ENCODE measurements at regions not wholly inside any gene's neighbourhood (a gene's known extent, or its start where the extent isn't known, plus 50 kb on each side); places are given as distances from the start of the nearest gene placed in this dataset.

DNA sequence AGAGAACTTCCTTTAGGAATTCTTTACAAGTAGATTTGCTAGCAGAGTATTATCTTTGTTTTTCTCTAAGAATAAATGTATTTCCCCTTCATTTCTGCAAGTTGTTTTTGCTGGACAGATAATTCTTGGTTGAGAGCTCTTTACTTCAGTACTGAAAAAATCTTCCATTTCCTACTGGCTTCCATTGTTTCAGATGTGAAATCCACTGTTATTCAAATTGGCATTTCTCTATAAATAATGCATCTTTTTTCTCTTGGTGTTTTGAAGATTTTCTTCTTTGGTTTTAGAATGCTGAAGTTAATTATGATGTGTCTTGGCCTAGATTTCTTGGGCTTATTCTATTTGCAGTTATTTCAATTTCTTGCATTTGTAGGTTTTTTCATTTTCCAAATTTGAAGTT, 270.0 kb upstream of the GYPC start:
- no peak for DNase-seq (ENCODE audit: low read depth in 2 of 2)

DNA sequence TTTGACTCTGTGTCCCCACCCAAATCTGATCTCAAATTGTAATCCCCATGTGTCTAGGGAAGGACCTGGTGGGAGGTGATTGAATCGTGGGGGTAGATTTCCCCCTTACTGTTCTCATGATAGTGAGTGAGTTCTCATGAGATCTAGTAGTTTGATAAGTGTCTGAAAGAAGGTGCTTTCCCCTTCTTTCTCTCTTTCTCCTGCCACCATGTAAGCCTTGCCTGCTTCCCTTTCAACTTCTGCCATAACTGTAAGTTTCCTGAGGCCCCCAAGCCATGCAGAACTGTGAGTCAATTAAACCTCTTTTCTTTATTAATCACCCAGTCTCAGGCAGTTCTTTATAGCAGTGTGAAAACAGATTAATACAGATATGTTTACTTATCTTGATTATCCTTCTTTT, 266.5 kb upstream of the GYPC start:
- no peak for DNase-seq (ENCODE audit: low read depth in 2 of 2)

DNA sequence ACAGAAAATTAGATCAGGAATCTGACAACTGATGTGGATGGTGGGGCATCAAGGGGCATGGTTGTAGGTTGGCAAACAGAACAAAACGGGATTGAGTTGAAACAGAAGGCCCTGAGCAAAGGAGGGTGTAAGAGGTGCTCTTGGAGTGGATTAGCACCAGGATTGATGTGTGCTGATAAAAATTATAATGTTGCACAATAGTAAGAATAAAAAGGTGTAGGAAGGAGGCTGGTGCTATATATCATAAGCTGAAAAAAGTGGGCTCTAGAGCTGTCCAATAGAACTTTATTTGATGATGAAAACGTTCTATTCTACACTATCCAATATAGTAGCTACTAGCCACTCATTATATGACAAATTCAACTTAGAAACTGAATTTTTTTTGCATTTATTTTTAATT, 263.1 kb upstream of the GYPC start:
- DNase-seq (ENCODE audit: low read depth in 2 of 2) = no peak

DNA sequence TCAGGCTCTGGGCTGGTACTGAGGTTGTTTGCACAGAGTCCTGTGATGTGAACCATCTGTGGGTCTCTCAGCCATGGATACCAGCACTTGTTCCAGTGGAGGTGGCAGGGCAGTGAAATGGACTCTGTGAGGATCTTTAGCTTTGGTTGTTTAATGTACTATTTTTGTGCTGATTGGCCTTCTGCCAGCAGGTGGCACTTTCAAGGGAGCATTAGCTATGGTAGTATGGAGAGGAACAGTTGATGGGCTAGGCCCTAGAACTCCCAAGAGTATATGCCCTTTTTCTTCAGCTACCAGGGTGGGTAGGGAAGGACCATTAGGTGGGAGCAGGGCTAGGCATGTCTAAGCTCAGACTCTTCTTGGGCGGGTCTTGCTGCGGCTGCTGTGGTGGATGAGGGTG, 257.0 kb upstream of the GYPC start:
- no peak for DNase-seq (ENCODE audit: low read depth in 2 of 2)

DNA sequence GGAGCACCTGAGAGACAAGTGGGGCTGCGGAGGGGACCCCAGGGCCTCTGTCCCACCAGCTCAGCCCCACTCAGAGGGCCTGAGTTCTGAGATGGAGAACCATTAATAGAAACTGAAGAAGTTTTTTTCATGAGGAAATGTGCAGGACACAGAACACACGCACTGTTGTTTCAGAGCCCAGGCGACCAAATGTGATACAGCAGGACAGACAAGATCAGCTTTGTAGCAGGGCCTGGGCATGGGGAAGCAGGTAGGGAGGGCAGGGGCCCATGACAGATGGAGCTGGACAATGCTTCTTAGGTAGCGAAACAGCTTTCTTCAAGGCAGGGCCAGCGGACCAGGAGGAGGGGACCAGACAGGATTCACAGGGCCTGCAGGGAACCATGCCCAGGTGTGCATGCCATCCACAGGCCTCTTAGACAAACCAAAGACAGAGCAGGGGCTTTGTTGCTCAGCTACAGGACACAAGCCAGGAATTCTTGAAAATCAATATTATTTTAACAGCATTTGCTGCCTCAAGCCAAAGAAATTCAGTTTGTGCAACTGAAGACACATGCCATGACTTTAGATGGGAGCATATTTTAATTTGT, 252.8 kb upstream of the GYPC start:
- DNase-seq (ENCODE audit: low read depth in 2 of 2) = no peak

DNA sequence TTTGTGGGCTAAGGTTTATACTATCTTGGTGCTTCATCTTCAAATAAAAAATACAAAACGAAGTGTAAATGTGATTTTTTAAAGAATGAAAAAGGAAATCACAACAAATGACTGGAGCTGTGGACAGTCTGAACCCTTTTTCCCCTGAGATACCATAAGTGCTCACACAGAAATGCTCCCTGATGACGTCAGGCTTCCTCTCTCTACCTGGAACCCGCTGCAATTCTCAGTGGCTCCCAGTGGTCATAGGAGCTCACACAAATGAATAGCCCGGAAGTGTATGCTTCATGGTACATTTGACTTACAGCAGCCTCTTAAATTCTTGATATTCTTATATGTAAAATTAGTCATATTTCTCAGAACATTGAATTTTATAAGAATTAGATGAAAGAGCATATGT, 249.7 kb upstream of the GYPC start:
- no peak for DNase-seq (ENCODE audit: low read depth in 2 of 2)

DNA sequence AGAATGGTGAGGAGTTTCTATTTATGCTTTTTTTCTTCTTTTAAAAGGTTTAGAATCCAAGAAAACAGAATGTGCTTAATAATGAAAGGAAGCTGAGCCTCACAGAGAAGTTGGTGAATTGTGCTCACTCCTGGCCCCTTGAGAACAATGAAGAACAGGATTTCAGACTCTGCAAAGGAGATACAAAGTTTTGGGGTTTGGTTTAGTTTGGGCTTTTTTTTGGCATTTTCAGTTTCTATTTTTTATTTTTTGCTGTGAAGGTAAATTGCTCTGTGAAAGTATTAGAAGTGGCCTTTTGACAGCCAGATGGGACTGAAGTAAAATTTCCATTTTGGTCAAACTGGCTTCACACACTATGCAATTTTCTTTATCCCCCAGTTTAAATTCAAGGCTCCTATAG, 247.3 kb upstream of the GYPC start:
- DNase-seq (ENCODE audit: low read depth in 2 of 2) = no peak

DNA sequence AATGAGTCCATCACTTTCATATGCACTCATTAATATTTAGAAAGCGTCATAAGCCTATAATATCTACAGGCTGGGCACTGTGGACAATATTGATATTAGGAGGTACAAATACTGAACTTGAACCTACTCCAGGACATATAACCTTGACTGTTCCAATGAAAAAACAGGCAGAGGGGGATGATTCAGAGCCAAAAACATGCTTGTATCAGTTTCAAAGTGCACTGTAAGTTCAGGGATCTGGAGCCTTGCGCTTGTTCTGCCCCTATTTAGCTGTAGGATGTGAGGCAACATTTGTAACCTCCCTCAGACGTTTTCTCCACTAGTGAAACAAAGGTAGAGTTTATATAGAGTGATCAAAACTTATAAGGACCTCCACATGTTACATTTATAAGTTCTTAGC, 246.1 kb upstream of the GYPC start:
- DNase-seq (ENCODE audit: low read depth in 2 of 2) = no peak

DNA sequence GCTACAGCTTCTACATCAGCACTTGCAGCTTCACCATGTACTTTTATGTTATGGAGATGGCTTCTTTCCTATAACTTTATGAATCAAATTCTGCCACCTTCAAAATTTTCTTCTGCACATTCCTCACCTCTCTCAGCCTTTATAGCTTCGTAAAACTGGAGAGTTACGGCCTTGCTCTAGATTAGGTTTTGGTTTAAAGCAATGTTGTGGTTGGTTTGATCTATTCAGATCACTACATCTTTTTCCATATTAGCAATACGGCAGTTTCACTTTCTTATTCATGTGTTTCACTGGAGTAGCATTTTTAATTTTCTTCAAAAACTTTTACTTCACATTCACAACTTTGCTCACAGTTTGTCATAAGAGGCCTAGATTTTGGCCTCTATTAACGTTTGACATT, 242.9 kb upstream of the GYPC start:
- DNase-seq (ENCODE audit: low read depth in 2 of 2) = no peak

DNA sequence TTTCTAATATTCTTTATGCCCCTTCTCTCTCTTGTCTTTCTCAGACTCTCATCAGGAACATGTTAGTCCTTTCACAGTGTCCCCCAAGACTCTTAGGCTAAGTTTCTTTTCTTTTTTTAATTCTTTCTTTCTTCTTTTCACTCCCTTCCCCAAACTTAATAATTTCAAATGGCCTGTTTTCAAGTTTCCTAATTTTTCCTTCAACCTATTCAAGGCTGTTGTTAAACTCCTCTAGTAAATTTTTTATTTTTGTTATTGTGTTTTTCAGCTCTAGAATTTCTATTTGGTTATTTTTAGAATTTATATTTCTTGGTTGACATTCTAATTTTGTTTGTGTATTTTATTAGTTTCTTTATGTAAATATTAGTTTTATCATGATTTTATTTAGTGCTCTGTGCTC, 236.6 kb upstream of the GYPC start:
- DNase-seq (ENCODE audit: low read depth in 2 of 2) = no peak

DNA sequence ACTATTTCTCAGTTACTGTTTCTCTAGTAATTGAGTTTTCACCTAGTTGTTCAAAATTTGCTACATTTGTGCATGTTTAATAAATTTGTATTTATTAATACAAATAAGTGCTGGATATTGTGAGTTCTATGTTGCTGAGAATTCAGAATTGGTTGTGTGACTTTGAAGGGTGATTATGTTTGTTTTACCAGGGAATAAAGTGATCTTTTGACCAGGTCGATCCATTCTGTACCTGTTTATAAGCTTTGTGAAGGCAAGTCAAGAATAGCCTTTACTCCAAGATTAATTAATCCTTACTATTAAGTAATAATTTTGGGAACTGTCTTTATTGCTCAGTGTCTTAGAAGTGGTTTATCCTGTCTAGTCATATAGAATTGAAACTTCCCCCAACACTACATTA, 230.0 kb upstream of the GYPC start:
- DNase-seq (ENCODE audit: low read depth in 2 of 2) = no peak

DNA sequence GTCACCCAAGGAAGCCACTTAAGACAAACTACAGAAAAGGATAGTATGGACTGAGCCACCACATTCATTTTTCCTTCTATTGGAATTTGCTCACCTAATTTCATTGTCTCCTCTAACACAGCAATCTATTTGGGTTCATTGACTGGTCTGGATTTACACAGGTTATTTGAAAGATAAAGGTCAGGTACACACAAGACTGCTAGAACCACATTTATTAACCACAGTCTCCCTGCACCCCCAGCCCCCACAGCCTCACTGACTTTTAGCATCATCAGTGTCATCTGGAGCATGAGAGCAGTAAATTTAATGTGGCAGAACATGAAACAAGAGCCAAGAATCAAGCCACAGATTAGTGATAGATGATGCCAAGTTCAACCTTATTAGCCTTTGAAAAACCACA, 226.9 kb upstream of the GYPC start:
- no peak for DNase-seq (ENCODE audit: low read depth in 2 of 2)

DNA sequence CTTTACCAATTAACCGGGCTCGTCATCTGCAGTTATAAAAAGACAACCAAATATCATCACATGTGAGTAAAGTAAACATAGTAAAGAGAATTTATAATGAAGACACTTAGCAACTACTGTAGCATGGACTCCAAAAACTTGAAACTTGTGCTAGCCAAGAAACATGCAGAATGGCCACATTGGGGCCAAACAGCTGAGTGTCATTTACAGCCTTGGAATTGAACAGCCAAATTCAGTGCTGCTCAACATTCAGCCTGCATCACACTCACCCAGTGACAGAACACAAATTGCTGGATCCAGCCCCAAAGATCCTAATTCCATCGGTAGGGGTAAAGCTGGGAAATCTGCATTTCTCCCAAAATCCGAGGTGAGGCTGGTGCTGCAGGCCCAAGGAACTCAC, 224.8 kb upstream of the GYPC start:
- DNase-seq (ENCODE audit: low read depth in 2 of 2) = no peak

DNA sequence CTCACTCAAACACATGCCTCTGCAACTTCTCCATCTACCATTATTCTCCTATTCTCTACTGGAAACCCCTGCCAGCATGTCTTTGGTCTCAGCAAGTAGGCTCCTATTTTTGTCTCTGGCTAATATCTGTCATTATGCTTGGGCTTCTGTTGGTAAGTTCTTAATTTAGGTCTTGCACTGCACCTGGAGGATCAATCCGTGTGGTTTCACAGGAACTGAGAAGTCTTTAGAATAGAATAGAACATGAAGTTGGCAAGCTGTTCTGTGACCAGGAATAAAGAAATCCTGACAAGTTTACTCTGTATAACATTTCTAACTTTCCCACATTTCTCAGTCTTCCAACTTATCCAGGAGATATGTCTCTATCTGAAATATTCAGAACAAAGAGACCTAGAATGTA, 219.5 kb upstream of the GYPC start:
- DNase-seq (ENCODE audit: low read depth in 2 of 2) = no peak

DNA sequence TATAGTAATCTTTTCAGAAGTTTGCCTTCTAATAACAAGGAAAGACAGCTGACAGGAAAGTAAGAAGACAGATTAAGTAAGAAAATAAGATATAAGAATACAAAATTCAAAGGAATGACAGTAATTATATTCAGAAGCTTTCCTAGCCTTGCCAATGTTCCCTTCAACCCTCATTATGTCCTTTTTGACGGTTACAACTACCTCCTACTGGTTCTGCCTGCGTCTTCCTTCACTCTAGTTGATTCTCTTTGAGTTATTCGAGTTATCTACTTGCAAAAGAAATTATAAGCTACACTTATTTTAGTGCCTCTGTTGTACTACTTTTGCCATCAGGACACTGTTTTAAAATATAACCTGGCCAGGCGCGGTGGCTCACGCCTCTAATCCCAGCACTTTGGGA, 218.9 kb upstream of the GYPC start:
- DNase-seq (ENCODE audit: low read depth in 2 of 2) = no peak

DNA sequence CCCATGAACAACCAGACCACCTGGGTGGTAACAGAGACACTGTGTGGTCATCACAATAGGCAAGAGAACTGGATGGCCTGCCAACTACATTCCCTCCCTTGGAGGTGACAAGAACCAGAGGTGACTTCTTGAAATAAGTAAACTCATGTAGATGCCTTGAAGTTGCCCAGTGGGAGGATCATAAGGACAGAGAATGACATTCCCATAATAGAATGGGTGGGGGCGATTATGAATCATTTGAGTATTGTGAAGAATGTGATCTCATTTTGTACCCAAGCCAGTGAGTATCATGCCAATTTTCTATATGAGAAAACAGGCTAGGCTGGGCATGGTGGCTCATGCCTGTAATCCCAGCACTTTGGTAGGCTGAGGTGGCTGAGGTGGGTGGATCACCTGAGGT, 211.4 kb upstream of the GYPC start:
- no peak for DNase-seq (ENCODE audit: low read depth in 2 of 2)

DNA sequence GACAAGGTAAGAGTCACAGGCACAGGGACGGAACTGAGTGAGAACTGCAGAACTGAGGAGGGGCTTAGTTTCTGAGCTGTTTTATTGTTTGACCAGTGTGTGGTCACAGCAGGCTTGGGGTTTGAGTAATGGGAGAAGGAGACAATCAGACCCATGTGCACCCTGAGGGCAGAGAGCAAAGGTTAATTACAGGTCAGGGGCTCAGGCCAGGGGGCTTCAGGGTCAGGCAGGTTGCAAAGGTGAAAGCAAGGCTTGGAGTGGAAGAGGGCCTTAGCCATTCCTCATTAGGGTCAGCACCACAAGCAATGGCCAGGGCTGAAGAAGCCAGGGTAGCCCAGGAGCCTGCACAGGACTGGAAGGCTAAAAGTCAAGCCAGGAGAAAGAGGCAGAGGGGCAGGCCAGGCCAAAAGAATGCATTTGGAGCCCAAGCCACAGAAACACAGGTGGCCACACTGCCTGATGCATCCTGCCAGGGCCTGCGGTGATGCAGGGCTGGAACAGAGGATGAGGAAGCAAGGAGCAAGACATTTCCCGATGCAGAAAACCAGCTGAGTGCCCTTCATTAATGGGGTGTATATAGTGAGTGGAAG, 209.8 kb upstream of the GYPC start:
- DNase-seq (ENCODE audit: low read depth in 2 of 2) = no peak

DNA sequence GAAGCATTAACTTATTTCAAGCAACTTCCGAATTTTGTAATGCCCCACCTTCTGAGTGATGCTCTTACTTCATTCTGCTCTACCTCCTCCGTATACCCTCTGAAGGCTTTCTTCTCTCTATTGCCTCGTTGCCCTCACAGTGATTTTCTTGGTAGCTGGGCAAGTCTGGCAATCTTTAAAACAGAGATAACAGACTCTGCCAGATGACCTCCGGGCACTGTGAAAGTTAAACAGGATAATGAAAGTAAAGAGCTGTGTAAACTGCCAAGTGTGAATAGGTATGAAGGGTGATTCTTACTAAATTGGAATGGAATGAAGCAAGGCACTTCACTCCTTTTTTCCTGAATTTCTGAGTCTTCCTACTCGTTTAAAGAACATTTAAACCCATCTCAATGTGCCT, 207.3 kb upstream of the GYPC start:
- DNase-seq (ENCODE audit: low read depth in 2 of 2) = no peak

DNA sequence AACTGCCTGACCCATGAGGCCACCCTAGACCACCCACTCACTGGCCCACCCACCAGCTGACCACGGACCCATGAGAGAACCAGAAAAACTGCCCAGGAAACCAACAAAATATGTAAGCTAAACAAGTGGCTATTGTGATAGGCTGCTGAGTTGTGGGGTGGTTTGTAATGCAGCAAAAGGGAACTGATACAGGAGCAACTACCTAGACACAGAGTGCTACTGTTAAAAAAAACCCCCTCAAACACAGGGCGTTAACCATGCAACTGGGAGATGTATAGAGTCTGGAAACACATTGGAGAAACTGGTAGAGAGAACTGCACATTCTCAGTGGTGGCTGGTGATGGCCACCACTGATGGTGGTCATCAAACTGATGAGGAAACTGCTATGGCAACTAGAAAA, 206.3 kb upstream of the GYPC start:
- no peak for DNase-seq (ENCODE audit: low read depth in 2 of 2)

DNA sequence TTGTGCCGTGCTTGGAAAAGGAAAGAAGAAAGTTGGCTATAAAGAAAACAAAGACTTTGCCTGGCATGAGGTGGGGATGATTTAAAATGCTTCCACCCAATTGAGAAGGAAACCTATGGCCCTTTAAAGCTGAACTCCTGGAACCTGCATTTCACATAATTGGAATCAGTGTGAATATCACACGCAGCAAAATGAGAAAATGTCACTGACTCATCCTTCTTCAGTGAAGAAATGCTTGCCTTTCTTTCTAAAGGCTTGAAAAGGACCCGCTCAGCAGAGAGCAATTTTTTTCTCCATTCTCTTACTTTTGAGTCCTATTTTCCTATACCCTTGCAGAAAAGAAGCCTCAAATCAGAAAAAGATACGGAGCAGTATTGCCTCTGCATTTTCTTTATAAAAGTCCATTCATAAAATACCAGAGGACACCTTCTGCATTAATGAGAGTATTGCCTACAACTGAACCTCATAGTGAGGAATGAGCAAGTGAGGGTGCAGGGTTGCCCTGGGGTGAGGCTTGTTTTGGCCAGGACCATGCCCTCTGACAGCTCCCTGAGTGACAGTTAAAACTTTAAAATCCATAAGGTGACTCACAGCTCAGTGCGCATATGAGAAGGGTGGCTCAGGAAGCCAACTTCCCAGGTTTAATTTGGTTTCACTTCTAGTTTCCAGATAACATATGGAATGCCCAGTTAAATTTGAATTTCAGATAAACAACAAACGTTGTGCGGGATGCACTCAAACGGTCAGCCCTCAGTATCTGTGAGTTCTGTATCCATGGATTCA, 191.9 kb upstream of the GYPC start:
- DNase-seq (ENCODE audit: low read depth in 2 of 2) = no peak

DNA sequence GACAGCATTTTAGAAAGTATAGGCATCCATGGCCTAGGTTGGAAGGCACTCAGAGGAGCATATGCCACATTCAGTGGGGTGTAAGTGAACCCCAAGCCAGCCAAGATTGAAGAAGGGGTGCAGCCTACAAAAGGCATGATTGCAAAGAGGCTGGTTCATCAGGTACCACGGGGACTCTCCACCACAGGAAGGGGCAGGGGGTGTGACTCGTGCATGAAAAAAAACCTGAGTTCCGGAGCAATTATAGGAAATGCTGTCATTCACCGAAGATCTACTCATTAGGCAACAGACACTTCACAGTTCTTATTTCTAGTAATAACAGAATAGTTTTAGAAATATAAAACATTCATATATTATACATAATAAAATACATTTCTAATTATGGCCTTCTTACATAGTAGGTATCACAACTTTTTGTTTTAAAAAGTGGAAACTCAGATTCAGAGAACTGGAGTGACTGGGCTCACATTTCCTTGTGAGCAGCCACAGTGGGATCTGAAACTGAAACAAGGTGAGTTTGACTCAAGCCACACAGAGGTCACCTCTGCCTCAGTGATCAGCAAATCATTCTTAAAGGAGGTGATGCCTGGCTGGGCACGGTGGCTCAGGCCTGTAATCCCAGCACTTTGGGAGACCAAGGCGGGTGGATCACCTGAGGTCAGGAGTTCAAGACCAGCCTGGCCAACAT, 188.4 kb upstream of the GYPC start:
- no peak for DNase-seq (ENCODE audit: low read depth in 2 of 2)

DNA sequence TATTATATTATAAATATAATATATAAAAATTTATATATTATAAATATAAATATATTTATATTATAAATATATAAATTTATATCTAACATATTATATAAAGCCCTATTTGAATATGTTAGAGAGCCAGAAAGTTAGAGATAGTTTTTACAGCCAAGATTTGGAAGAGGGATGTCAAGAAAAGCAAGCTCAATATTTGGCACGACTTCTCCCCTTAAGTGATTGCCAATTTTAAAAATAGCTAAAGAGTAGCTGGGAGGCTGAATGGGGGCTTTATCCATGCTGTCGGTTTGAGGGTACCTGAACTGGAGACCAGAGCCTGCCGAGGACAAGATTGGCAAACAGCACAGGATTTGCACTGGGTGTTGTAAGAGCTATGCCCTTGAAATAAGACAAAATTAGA, 180.9 kb upstream of the GYPC start:
- DNase-seq (ENCODE audit: low read depth in 2 of 2) = no peak

DNA sequence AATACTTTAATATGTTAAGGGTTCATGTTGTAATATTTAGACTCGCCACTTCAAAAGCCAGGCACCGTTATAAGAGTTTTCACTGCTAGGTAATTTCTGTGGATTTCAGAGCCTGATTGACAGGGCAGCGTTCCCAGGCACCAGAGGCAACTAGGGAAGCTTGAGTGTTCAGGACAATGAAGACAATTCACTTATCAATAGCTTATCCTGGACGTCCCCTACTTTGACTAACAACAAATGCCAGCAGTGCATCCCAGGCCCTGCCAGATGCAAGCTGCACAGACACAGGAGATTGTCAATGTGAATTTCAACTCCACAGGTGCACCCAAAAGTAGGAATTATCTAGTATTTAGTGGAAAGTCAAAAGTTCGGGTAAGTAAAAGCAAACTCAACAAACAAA, 179.3 kb upstream of the GYPC start:
- DNase-seq (ENCODE audit: low read depth in 2 of 2) = no peak
